ENCODE measurements at regions not wholly inside any gene's neighbourhood (a gene's known extent, or its start where the extent isn't known, plus 50 kb on each side); places are given as distances from the start of the nearest gene placed in this dataset.

- Histone ChIP-seq H3K27me3 (ENCODE audit: insufficient read depth, low read depth, low read length) (no peaks in the 10 kb centered on the region), H3F3A (ENCODE audit: insufficient read depth, low read length, poor library complexity, severe bottlenecking) (no peaks in the 10 kb centered on the region), H3K9me2 (ENCODE audit: insufficient read depth, low read length) (no peaks in the 10 kb centered on the region), H4K20me1 (ENCODE audit: insufficient read depth) (no peaks in the 10 kb centered on the region), H3K9me3 (ENCODE audit: low read length) (no peaks in the 10 kb centered on the region), H3K79me2 (replicated peaks; ENCODE audit: insufficient read depth, low read length) (no peaks in the 10 kb centered on the region), H3K4me3 (ENCODE audit: low read length) (no peak overlapping the region), H3K9ac (ENCODE audit: low read length) (no peak overlapping the region), H3K27ac (ENCODE audit: low read length) (no peak overlapping the region), H3K4me2 (ENCODE audit: low read length) (no peak overlapping the region), H2AFZ (ENCODE audit: low read depth, low read length) (no peak overlapping the region), H3K36me3 (ENCODE audit: insufficient read depth, low read length) (peaks cover 8% of the 10 kb centered on the region)
- TF ChIP-seq CTCF (IDR thresholded peaks at IDR 0.05; ENCODE audit: poor library complexity, severe bottlenecking) (no peak), RAD21 (conservative IDR thresholded peaks at IDR 0.05) (peak; percentile 24)
Observed at GRCh38 chr13:73849292-73849691, 284.9 kb downstream of the KLF12 start.

DNA sequence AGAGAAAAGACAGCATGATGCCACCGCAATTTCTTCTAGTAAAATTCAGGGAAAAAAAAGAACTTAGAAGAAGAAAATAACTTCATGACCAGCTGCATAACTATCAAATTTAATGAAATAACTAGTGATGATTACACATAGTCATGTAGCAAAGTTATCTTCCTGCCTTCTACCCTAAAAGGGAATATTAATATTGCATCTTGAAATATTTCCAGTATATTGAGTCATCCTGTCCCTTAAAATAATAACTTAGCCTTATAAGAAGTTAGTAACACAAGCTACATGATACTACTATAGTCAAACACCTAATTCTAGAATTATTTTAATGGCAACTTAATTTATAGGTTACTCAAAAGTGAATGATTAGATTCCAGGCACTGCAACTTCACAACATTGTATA, 289.2 kb downstream of the KLF12 start:
- H3K36me3 ChIP-seq (ENCODE audit: insufficient read depth, low read length) = peaks cover 8% of the 10 kb centered on the region
- no peaks in the 10 kb centered on the region for H4K20me1 ChIP-seq (ENCODE audit: insufficient read depth)
- no peaks in the 10 kb centered on the region for H3K9me3 ChIP-seq (ENCODE audit: low read length)
- H3K4me2 ChIP-seq (ENCODE audit: low read length) = no peak overlapping the region
- H3K4me3 ChIP-seq (ENCODE audit: low read length) = no peak overlapping the region
- H2AFZ ChIP-seq (ENCODE audit: low read depth, low read length) = no peak overlapping the region
- H3K79me2 ChIP-seq (replicated peaks; ENCODE audit: insufficient read depth, low read length) = peaks cover 5% of the 10 kb centered on the region
- no peak overlapping the region for H3K27ac ChIP-seq (ENCODE audit: low read length)
- H3K27me3 ChIP-seq (ENCODE audit: insufficient read depth, low read depth, low read length) = no peaks in the 10 kb centered on the region
- TF ChIP-seq EP300 (conservative IDR thresholded peaks at IDR 0.05; ENCODE audit: poor library complexity, severe bottlenecking) (no peak), EZH2 (IDR thresholded peaks at IDR 0.05; ENCODE audit: borderline replicate concordance, insufficient read depth, low read length, poor library complexity, severe bottlenecking) (no peak), MXI1 (conservative IDR thresholded peaks at IDR 0.05; ENCODE audit: poor library complexity, severe bottlenecking) (no peak), TAF1 (IDR thresholded peaks at IDR 0.05; ENCODE audit: low read depth) (no peak), POLR2AphosphoS5 (IDR thresholded peaks at IDR 0.05) (no peak), CTCF (IDR thresholded peaks at IDR 0.05; ENCODE audit: poor library complexity, severe bottlenecking) (no peak), SMC3 (conservative IDR thresholded peaks at IDR 0.05; ENCODE audit: poor library complexity) (no peak), RAD21 (conservative IDR thresholded peaks at IDR 0.05) (no peak), REST (IDR thresholded peaks at IDR 0.05; ENCODE audit: borderline replicate concordance) (no peak)
- no peaks in the 10 kb centered on the region for H3K9me2 ChIP-seq (ENCODE audit: insufficient read depth, low read length)
- no peaks in the 10 kb centered on the region for H3F3A ChIP-seq (ENCODE audit: insufficient read depth, low read length, poor library complexity, severe bottlenecking)
- H3K9ac ChIP-seq (ENCODE audit: low read length) = no peak overlapping the region

All from neural cell (in vitro differentiated cells).